ENCODE measurements at regions not wholly inside any gene's neighbourhood (a gene's known extent, or its start where the extent isn't known, plus 50 kb on each side); places are given as distances from the start of the nearest gene placed in this dataset.

GRCh38 chr9:679462-679861, 162.0 kb upstream of the DMRT1 start:
- H2AFZ ChIP-seq (ENCODE audit: low read depth), result no peak overlapping the region

More at GRCh38 chr9:679462-679861, 162.0 kb upstream of the DMRT1 start:
- H3F3A ChIP-seq (replicated peaks; ENCODE audit: insufficient read depth), result peaks cover 18% of the 10 kb centered on the region
- ChIA-PET POLR2A (no interaction called here), CTCF (no interaction called here)
- H3K4me1 ChIP-seq (ENCODE audit: control insufficient read depth in 1 of 2, insufficient read depth in 2 of 2, low read depth in 1 of 2, low read length in 1 of 2), result no peaks in the 10 kb centered on the region; a peak in 2 of 4 replicates
- no peaks in the 10 kb centered on the region for H3K79me2 ChIP-seq (ENCODE audit: insufficient read depth)
- H3K9ac ChIP-seq, result no peak overlapping the region
- H3K36me3 ChIP-seq (replicated peaks in 1 of 2; ENCODE audit: control insufficient read depth in 1 of 2, insufficient read depth in 2 of 2, low read length in 1 of 2), result no peaks in the 10 kb centered on the region
- peaks cover 11% of the 10 kb centered on the region; the same call in 1 of the 2 replicates for H3K27me3 ChIP-seq (ENCODE audit: insufficient read depth)
- no peak overlapping the region for H3K27ac ChIP-seq (ENCODE audit: low read depth in 2 of 2, low read length in 1 of 2)
- no peak overlapping the region for H3K4me3 ChIP-seq (ENCODE audit: low read depth in 2 of 2, low read length in 1 of 2)
- no peaks in the 10 kb centered on the region for H3K9me3 ChIP-seq
- WGBS (ENCODE audit: low lambda C conversion rate), result 43% methylated on average over 6 of the region's 6 CpGs
- TF ChIP-seq MXI1 (IDR thresholded peaks at IDR 0.05; ENCODE audit: low read depth, low read length) (no peak), MAX (IDR thresholded peaks at IDR 0.05; ENCODE audit: low read depth) (no peak), RXRA (IDR thresholded peaks at IDR 0.05; ENCODE audit: borderline replicate concordance, low read depth) (no peak), PBX3 (IDR thresholded peaks at IDR 0.05) (no peak), RCOR1 (IDR thresholded peaks at IDR 0.05; ENCODE audit: low read length) (no peak), NRF1 (IDR thresholded peaks at IDR 0.05; ENCODE audit: low read depth, low read length) (no peak), CHD2 (IDR thresholded peaks at IDR 0.05; ENCODE audit: low read length, partially characterized antibody) (no peak), MEF2A (IDR thresholded peaks at IDR 0.05; ENCODE audit: borderline replicate concordance, low read depth) (no peak), IRF3 (IDR thresholded peaks at IDR 0.05; ENCODE audit: low read depth, low read length) (no peak), SMC3 (IDR thresholded peaks at IDR 0.05; ENCODE audit: low read depth, low read length) (no peak), ELF1 (IDR thresholded peaks at IDR 0.05) (no peak), CTCF (IDR thresholded peaks at IDR 0.05) (no peak), EP300 (IDR thresholded peaks at IDR 0.05; ENCODE audit: borderline replicate concordance in 1 of 2, low read depth in 1 of 2, low read length in 1 of 2) (no peak), GABPA (IDR thresholded peaks at IDR 0.05; ENCODE audit: low read depth) (no peak), YY1 (IDR thresholded peaks at IDR 0.05; ENCODE audit: low read depth) (no peak), TAF1 (IDR thresholded peaks at IDR 0.05; ENCODE audit: borderline replicate concordance, low read depth, low read length) (no peak), ZBTB33 (IDR thresholded peaks at IDR 0.05; ENCODE audit: borderline replicate concordance, low read depth) (no peak), TEAD4 (IDR thresholded peaks at IDR 0.05; ENCODE audit: borderline replicate concordance, insufficient read depth) (no peak), FOXJ3 (CRISPR knock-in tag; IDR thresholded peaks at IDR 0.05) (no peak)
- H3K4me2 ChIP-seq, result no peak overlapping the region
- H3K9me2 ChIP-seq, result no peaks in the 10 kb centered on the region
- no peaks in the 10 kb centered on the region for H4K20me1 ChIP-seq (ENCODE audit: insufficient read depth)
- DNase-seq, result no peak

Data from SK-N-SH (cell line).